K562 (cell line): ENCODE measurements at regions not wholly inside any gene's neighbourhood (a gene's known extent, or its start where the extent isn't known, plus 50 kb on each side); places are given as distances from the start of the nearest gene placed in this dataset.

ENCODE experiments used
- ATAC-seq: fragments of 200-7000 bp; cut with Tn5 transposase; 3 replicates; pipeline ENCODE4 v1.9.1; 2020; ENCODE audit warnings: moderate library complexity
- BruUV-seq: library from RNA; stranded (reverse); fragments of 400-500 nt; replicated peaks from 2 replicates; lab custom pipeline; 2021; lab: Mats Ljungman, UMichigan
- CTCF ChIA-PET: fragments of 300-600 bp; formaldehyde crosslinking; extraction: SDS; loops from one replicate; lab custom pipeline; 2021; ENCODE audit warnings: low intra/inter-chr PET ratio; lab: Yijun Ruan, JAX
- POLR2A ChIA-PET: fragments of 300-600, 350-650 bp; sonication (Branson Sonifier 250); formaldehyde crosslinking; extraction: SDS; loops from one replicate; lab custom pipeline; 2021; ENCODE audit warnings: antibody characterized with exemption, inconsistent platforms; lab: Yijun Ruan, JAX
- DNase-seq, 4 experiments: peaks; one replicate each; pipeline versions ENCODE4 v3.0.0 to v3.0.0-alpha.2; 2011 to 2018; ENCODE audit warnings: low spot score in 3 of 4, mixed read lengths in 3 of 4; ENCODE audit errors: extremely low read depth in 1 of 4
- FAIRE-seq: peaks from 2 replicates; lab custom pipeline; 2011; peaks lifted over from hg19 to GRCh38; lab: Jason Lieb, UNC
- H2AFZ ChIP-seq: 2 replicates; pipeline ENCODE4 v1.6.0; 2011; ENCODE audit warnings: low read depth, low read length, control low read depth, inconsistent platforms
- H3K27ac ChIP-seq: fragments of 200-600 bp; 3 replicates; pipeline ENCODE4 v1.8.0; 2011; ENCODE audit warnings: low read depth, mild to moderate bottlenecking, control low read depth, inconsistent platforms, low read length, moderate library complexity, mixed read lengths; ENCODE audit errors: extremely low read depth
- H3K27me3 ChIP-seq, 2 experiments: fragments of 300-600 bp in 1 of 2; 2 replicates in 1 of 2; 3 replicates in 1 of 2; pipeline versions ENCODE4 v1.6.0 to v1.8.0; 2011; ENCODE audit warnings: inconsistent platforms in 2 of 2, low read length in 2 of 2, mild to moderate bottlenecking in 1 of 2, mixed read lengths in 1 of 2, moderate library complexity in 1 of 2; ENCODE audit not compliant: control insufficient read depth in 2 of 2, insufficient read depth in 2 of 2
- H3K36me3 ChIP-seq: fragments of 300-600 bp; 3 replicates; pipeline ENCODE4 v1.8.0; 2011; ENCODE audit warnings: mild to moderate bottlenecking, low read length, inconsistent platforms; ENCODE audit not compliant: control insufficient read depth, insufficient read depth
- H3K4me1 ChIP-seq, 2 experiments: fragments of 200-600 bp in 1 of 2; replicated peaks in 1 of 2; 2 replicates in 1 of 2; 3 replicates in 1 of 2; pipeline versions ENCODE4 v1.5.1 to v1.8.0; 2011; ENCODE audit warnings: inconsistent platforms in 2 of 2, low read length in 2 of 2, mild to moderate bottlenecking in 1 of 2, mixed read lengths in 1 of 2, moderate library complexity in 1 of 2; ENCODE audit not compliant: control insufficient read depth in 2 of 2, insufficient read depth in 2 of 2
- H3K4me2 ChIP-seq: 2 replicates; pipeline ENCODE4 v1.6.1; 2011; ENCODE audit warnings: low read length, control low read depth, inconsistent platforms, mixed read lengths; ENCODE audit not compliant: insufficient read depth
- H3K4me3 ChIP-seq: fragments of 200-600 bp; sonication (generic), shearing (Covaris generic); 2 replicates; pipeline ENCODE4 v1.5.1; 2016; ENCODE audit warnings: control low read depth, inconsistent platforms
- H3K79me2 ChIP-seq: fragments of 200-600 bp; 3 replicates; pipeline ENCODE4 v1.8.0; 2011; ENCODE audit warnings: low read length, inconsistent platforms; ENCODE audit not compliant: control insufficient read depth, insufficient read depth
- H3K9ac ChIP-seq, 2 experiments: 2 replicates each; pipeline versions ENCODE4 v1.6.0 to v1.6.1; 2011; ENCODE audit warnings: low read depth in 2 of 2, low read length in 2 of 2, control low read depth in 1 of 2, inconsistent platforms in 1 of 2, mild to moderate bottlenecking in 1 of 2, mixed read lengths in 1 of 2; ENCODE audit not compliant: insufficient read depth in 1 of 2
- H3K9me1 ChIP-seq: one replicate; pipeline ENCODE4 v1.6.0; 2011; ENCODE audit warnings: inconsistent platforms, mild to moderate bottlenecking, low read length, moderate library complexity; ENCODE audit not compliant: control insufficient read depth, insufficient read depth
- H3K9me3 ChIP-seq: replicated peaks from 2 replicates; pipeline ENCODE4 v1.5.1; 2011; ENCODE audit warnings: low read depth, low read length, inconsistent platforms; ENCODE audit not compliant: control insufficient read depth, insufficient read depth
- H4K20me1 ChIP-seq: replicated peaks from 2 replicates; pipeline ENCODE4 v1.6.1; 2011; ENCODE audit warnings: low read length, inconsistent platforms, mixed read lengths; ENCODE audit not compliant: control insufficient read depth, insufficient read depth
- BCOR ChIP-seq: fragments of 450-650 bp; IDR thresholded peaks from 2 replicates; pipeline ENCODE4 v1.6.1; 2016
- CAMTA2 ChIP-seq: fragments of 250-450 bp; sonication (Bioruptor Pico); conservative IDR thresholded peaks from 2 replicates; pipeline ENCODE4 v1.5.1; 2022
- CREB3L1 ChIP-seq: fragments of 450-650 bp; IDR thresholded peaks from 2 replicates; pipeline ENCODE4 v1.6.1; 2014; ENCODE audit warnings: low read depth, mild to moderate bottlenecking, moderate library complexity, borderline replicate concordance
- DNMT1 ChIP-seq: fragments of 450-650 bp; IDR thresholded peaks from 2 replicates; pipeline ENCODE4 v1.6.1; 2016; ENCODE audit warnings: antibody characterized with exemption, mild to moderate bottlenecking
- HMBOX1 ChIP-seq: sonication (generic); IDR thresholded peaks from 2 replicates; pipeline ENCODE4 v1.6.1; 2016
- HNRNPH1 ChIP-seq: fragments of 200-400 bp; formaldehyde crosslinking; optimal IDR thresholded peaks from 2 replicates; pipeline ENCODE3; 2017; ENCODE audit warnings: low read depth, mild to moderate bottlenecking, low read length, moderate library complexity
- OTX1 ChIP-seq: fragments of 450-650 bp; formaldehyde crosslinking; IDR thresholded peaks from 2 replicates; pipeline ENCODE4 v1.4.0; 2022; ENCODE audit warnings: mild to moderate bottlenecking
- TFAP4 ChIP-seq: sonication (generic); formaldehyde crosslinking; IDR thresholded peaks from 2 replicates; pipeline ENCODE4 v1.8.0; 2022; ENCODE audit warnings: missing genetic modification reagents, mild to moderate bottlenecking, moderate library complexity, borderline replicate concordance
- ZKSCAN1 ChIP-seq: fragments of 150-350 bp; IDR thresholded peaks from 2 replicates; pipeline ENCODE4 v1.6.1; 2016; ENCODE audit warnings: low read depth, low read length
- ZNF134 ChIP-seq: fragments of 250-450 bp; sonication (Bioruptor Pico); conservative IDR thresholded peaks from 2 replicates; pipeline ENCODE4 v1.4.0; 2020
- ZNF280A ChIP-seq: fragments of 450-650 bp; IDR thresholded peaks from 2 replicates; pipeline ENCODE4 v1.6.1; 2018; ENCODE audit warnings: mild to moderate bottlenecking, low read depth; ENCODE audit not compliant: partially characterized antibody
- ZNF518B ChIP-seq: fragments of 250-450 bp; sonication (Bioruptor Pico); IDR thresholded peaks from 2 replicates; pipeline ENCODE4 v1.5.0; 2021; ENCODE audit warnings: mild to moderate bottlenecking, moderate library complexity
- whole genome bisulfite sequencing: fragments of 100-300 bp; shearing (Covaris generic); methylation state at CpG from one replicate; pipeline ENCODE4 v1.1.6; 2016; ENCODE audit warnings: low coverage, mixed read lengths; ENCODE audit not compliant: insufficient coverage; ENCODE audit errors: missing lambda C conversion rate; 5-methylcytosine and 5-hydroxymethylcytosine counted together
- in situ Hi-C: fragments of 300-500 bp; cut with MboI; formaldehyde crosslinking; loops from 4 replicates; pipeline ENCODE4 v1.15.0; 2018; ENCODE audit warnings: inconsistent platforms, mixed read lengths
- intact Hi-C: fragments of 100-400 bp; cut with micrococcal nuclease; formaldehyde crosslinking; loops from 2 replicates; pipeline ENCODE4 v1.14.2; 2022

- H2AFZ ChIP-seq = no peak overlapping the region
- ChIA-PET CTCF (no interaction called here), POLR2A (no interaction called here)
- in situ Hi-C loops (no loop called here), intact Hi-C loops (no loop called here)
- no peak overlapping the region for H3K4me2 ChIP-seq
- H3K27me3 ChIP-seq = no peaks in the 10 kb centered on the region
- no peak for DNase-seq
- FAIRE-seq = no peak
- no peak for ATAC-seq
- H3K4me1 ChIP-seq = no peaks in the 10 kb centered on the region
- H3K27ac ChIP-seq = no peak overlapping the region
- H3K36me3 ChIP-seq = no peaks in the 10 kb centered on the region
- H3K79me2 ChIP-seq = no peaks in the 10 kb centered on the region
- H3K4me3 ChIP-seq = no peak overlapping the region
- WGBS = 3% methylated on average over 4 of the region's 6 CpGs
- H3K9me3 ChIP-seq = no peaks in the 10 kb centered on the region
- no peaks in the 10 kb centered on the region for H4K20me1 ChIP-seq
- H3K9ac ChIP-seq = no peak overlapping the region
- no TSS peak for BruUV-seq
- no peaks in the 10 kb centered on the region for H3K9me1 ChIP-seq
- TF ChIP-seq ZNF280A (no peak), CAMTA2 (no peak), ZNF518B (CRISPR knock-in tag) (no peak), OTX1 (no peak), HNRNPH1 (no peak), BCOR (no peak), CREB3L1 (no peak), DNMT1 (no peak), TFAP4 (CRISPR knock-in tag) (no peak), ZKSCAN1 (no peak), HMBOX1 (no peak), ZNF134 (CRISPR knock-in tag) (no peak)
Observed at GRCh38 chrX:88865634-88866033, 118.6 kb downstream of the CPXCR1 start.
